Lower leg skin (tissue), 4 donors: ENCODE measurements at regions not wholly inside any gene's neighbourhood (a gene's known extent, or its start where the extent isn't known, plus 50 kb on each side); places are given as distances from the start of the nearest gene placed in this dataset.
"Not testable (repeated sequence)": the region's sequence is repeated elsewhere in the genome, so short reads cannot be mapped to it uniquely, and the experiment has no call there.

Experiments used
- DNase-seq, 2 donors: peaks; one replicate each; pipeline ENCODE4 v3.0.0-alpha.2; 2019; ENCODE audit warnings: low spot score in 2 of 2
- H3K4me3 ChIP-seq: fragments of 200-600 bp; sonication (generic); 2 replicates; pipeline ENCODE4 v1.5.1; 2017; ENCODE audit warnings: mild to moderate bottlenecking, low read depth; ENCODE audit not compliant: poor library complexity, severe bottlenecking
- POLR2A ChIP-seq, 2 donors: fragments of 450-650 bp; IDR thresholded peaks; one replicate each; pipeline ENCODE4 v1.6.1; 2016 to 2017; ENCODE audit warnings: antibody characterized with exemption in 2 of 2, mild to moderate bottlenecking in 1 of 2, moderate library complexity in 1 of 2
- WGBS, 2 donors: methylation state at CpG; one replicate each; pipeline ENCODE4 v1.1.5; 2018; 5-methylcytosine and 5-hydroxymethylcytosine counted together
- intact Hi-C: fragments of 100-400 bp; cut with DNase I; formaldehyde crosslinking; loops from one replicate; pipeline ENCODE4 v1.15.0; 2023; ENCODE audit warnings: low total_unique reads
- TF ChIP-seq, protein P1 (sequence below), 3 donors: fragments of 450-650 bp; IDR thresholded peaks; one replicate each; pipeline ENCODE4 v1.5.1; 2016; ENCODE audit warnings: antibody characterized with exemption in 3 of 3, mild to moderate bottlenecking in 3 of 3, moderate library complexity in 2 of 3

DNA sequence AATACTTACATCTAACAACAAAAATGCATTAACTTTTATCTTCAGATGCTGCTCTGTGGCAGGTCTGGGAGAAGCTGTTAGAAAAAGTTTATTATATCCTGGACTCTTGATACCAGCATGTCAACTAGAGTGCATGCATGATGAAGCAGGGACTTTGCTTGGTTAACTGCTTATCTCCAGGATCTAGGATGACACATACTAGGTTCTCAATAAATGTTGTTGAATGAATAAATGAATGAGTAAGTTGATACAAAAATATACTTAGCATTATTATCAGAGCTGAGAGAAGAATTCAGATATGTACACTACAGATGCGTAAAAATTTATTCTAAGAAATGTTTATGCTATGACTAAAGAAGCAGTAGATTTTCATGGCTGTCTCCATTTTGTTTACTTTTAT is 304.3 kb downstream of the LTN1 start:
- no peak overlapping the region for H3K4me3 ChIP-seq
- TF ChIP-seq, protein P1, sequence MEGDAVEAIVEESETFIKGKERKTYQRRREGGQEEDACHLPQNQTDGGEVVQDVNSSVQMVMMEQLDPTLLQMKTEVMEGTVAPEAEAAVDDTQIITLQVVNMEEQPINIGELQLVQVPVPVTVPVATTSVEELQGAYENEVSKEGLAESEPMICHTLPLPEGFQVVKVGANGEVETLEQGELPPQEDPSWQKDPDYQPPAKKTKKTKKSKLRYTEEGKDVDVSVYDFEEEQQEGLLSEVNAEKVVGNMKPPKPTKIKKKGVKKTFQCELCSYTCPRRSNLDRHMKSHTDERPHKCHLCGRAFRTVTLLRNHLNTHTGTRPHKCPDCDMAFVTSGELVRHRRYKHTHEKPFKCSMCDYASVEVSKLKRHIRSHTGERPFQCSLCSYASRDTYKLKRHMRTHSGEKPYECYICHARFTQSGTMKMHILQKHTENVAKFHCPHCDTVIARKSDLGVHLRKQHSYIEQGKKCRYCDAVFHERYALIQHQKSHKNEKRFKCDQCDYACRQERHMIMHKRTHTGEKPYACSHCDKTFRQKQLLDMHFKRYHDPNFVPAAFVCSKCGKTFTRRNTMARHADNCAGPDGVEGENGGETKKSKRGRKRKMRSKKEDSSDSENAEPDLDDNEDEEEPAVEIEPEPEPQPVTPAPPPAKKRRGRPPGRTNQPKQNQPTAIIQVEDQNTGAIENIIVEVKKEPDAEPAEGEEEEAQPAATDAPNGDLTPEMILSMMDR (IDR thresholded peaks at IDR 0.05) = no peak
- no peak for TF ChIP-seq POLR2A (IDR thresholded peaks at IDR 0.05)
- WGBS, 2 donors = 91 to 94% methylated on average over 1 of the region's 1 CpG
- intact Hi-C loops = no loop called here
- no peak for DNase-seq

DNA sequence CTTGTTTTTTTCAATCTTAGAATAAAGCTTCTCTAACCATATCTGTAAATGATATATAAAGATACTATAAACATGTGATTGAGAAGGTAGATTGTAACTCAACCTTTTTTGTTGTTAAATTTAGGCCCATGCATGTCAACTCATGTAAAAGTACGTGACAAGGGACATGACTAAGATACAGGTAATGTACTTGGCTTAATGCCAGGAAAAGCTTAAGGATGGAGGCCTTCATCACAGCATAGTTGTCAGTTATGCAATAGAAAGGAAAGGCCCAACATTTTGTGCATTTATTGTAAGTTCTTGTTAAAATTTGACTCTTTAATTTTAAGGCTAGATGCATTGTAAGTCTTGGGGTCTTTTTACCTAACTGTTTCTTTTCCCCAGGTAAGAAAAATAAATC is 305.1 kb downstream of the LTN1 start:
- intact Hi-C loops = no loop called here
- TF ChIP-seq, protein P1 (IDR thresholded peaks at IDR 0.05) = no peak
- TF ChIP-seq POLR2A (IDR thresholded peaks at IDR 0.05) = no peak
- DNase-seq = no peak
- WGBS, 2 donors = 48 to 60% methylated on average over 1 of the region's 1 CpG
- no peak overlapping the region for H3K4me3 ChIP-seq

DNA sequence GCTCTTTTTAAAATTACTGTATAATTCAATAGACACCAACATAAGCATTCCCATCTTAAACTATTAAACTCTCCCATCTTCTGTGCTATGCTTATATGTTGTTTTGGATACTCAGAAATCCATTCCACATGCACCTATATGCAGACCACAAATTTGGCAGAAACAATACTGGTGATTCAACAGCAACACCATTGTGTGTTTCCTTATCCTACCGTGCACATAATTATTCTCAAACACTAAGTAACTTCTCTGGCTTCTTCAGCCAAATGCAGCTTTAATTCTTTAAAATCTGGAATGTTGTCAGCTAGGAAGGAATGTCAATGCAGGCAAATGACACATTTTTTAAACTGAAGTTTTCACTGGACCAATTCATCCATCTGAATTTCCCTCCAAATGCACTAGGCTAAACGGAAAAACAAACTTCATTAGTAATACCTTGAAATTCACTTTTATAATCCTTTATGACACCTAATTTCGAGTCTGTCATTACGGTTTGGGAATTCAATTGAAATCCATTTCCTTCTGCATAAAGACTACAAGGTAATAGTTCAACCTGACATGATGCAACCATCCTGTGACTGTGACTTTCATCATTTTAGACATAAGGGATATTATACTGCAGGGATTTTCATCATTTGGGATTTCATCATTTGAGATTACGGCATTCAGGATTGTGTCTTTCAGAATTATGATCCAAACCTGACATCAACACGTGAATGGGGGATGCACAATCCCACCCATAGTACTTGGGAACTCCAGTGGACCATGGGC is 308.5 kb downstream of the LTN1 start:
- DNase-seq = no peak
- H3K4me3 ChIP-seq = no peak overlapping the region
- TF ChIP-seq, protein P1 (IDR thresholded peaks at IDR 0.05) = no peak
- TF ChIP-seq POLR2A (IDR thresholded peaks at IDR 0.05) = no peak
- 76 to 78% methylated on average over 6 of the region's 6 CpGs for WGBS, 2 donors
- intact Hi-C loops = no loop called here

DNA sequence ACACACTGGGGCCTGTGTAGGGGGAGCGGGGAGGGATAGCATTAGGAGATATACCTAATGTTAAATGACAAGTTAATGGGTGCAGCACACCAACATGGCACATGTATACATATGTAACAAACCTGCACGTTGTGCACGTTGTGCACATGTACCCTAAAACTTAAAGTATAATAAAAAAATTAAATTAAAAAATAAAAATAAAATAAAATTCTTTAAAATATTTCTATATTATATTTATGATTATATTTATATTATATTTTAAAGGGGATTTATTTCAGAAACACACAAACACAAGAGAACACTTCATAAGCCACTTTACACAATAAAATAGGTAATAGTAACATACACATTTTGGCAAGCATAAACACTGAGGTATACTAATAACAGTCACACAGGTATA is 309.8 kb downstream of the LTN1 start:
- 94 to 98% methylated on average over 3 of the region's 3 CpGs for WGBS, 2 donors
- H3K4me3 ChIP-seq, intact Hi-C loops, DNase-seq: not testable (repeated sequence)

DNA sequence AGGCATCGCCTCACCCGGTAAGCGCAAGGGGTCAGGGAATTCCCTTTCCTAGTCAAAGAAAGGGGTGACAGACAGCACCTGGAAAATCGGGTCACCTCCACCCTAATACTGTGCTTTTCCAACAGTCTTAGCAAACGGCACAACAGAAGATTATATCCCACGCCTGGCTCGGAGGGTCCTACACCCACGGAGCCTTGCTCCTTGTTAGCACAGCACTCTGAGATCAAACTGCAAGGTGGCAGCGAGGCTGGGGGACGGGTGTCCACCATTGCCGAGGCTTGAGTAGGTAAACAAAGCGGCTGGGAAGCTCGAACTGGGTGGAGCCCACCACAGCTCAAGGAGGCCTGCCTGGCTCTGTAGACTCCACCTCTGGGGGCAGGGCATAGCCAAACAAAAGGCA is 315.6 kb downstream of the LTN1 start:
- H3K4me3 ChIP-seq, intact Hi-C loops, DNase-seq: not testable (repeated sequence)
- 94% methylated on average over 10 to 13 of the region's 13 CpGs for WGBS, 2 donors

DNA sequence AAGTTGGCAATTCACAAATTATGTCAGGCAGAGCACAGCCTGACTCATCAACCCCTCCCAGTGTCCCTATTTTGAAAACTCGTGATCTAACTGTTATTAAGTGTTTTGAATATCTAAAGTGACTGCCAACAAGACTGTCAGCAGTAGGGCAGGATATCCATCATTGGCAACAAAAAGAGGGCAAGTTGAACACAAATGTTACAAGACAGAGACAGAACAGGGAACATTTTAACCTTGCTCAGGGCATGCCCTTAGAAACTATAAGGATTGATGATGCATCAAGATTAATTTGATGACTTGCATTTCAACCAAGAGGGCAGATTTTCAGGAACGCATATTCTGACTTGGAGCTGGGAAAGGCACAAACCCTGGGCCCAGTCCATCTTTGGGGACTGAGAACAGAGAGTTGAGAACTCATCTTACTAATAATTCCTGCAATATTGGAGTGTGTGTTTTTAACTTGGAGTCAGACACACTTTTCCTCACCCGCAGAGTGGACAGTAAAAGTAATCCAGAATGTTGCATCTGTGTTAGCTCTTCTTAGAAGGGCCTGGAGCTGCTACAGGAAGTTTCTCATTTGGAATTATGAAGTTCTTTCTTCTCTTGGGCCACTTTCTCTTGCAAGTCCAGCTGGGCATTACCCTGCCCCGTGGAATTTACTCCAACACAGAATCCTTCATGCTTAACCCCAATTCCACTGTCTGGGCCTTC is 317.2 kb downstream of the LTN1 start:
- peak in 1 of 2 donors; percentile 72 for DNase-seq
- 20 to 38% methylated on average over 4 of the region's 4 CpGs for WGBS, 2 donors
- no peak overlapping the region for H3K4me3 ChIP-seq
- intact Hi-C loops = no loop called here
- no peak for TF ChIP-seq POLR2A (IDR thresholded peaks at IDR 0.05)
- TF ChIP-seq, protein P1 (IDR thresholded peaks at IDR 0.05) = no peak
